ENCODE measurements at regions not wholly inside any gene's neighbourhood (a gene's known extent, or its start where the extent isn't known, plus 50 kb on each side); places are given as distances from the start of the nearest gene placed in this dataset.

DNA sequence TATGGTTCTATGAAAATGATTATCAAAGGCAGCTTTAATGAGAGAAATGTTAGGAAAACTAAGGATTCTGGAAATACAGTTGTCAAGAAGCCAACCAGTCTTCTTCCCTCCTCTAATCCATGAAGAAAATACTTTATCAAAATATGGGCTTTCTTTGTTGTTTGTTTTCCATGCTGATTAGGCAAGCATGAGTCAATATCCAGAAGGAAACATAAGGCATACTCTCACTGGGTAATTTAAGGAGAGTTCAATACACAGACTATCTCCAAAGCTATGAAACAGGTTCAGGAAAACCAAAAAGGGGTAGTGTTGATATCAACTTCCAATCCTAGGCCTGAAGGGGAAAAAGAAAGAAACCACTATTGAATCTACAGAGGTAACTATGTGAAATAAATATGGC, 68.7 kb upstream of the CMC1 start:
- no peaks in the 10 kb centered on the region for H4K20me1 ChIP-seq (replicated peaks; ENCODE audit: control insufficient read depth, insufficient read depth, low read length)
- no peaks in the 10 kb centered on the region for H3K9me1 ChIP-seq (ENCODE audit: control insufficient read depth, insufficient read depth, low read length)
- no peak overlapping the region for H2AFZ ChIP-seq (ENCODE audit: low read depth, low read length)
- POLR2A ChIA-PET: no interaction called here
- no peak overlapping the region for H3K27ac ChIP-seq (ENCODE audit: extremely low read depth, low read depth, low read length)
- no peaks in the 10 kb centered on the region for H3K79me2 ChIP-seq (ENCODE audit: control insufficient read depth, insufficient read depth, low read length)
- BruUV-seq (replicated peaks): no TSS peak
- CTCF ChIA-PET (ENCODE audit: low intra/inter-chr PET ratio): no interaction called here
- H3K27me3 ChIP-seq (ENCODE audit: control insufficient read depth in 2 of 2, insufficient read depth in 2 of 2, low read length in 2 of 2): no peaks in the 10 kb centered on the region
- ATAC-seq (no peak), FAIRE-seq (no peak), DNase-seq (ENCODE audit: extremely low read depth in 1 of 4, low spot score in 3 of 4) (no peak)
- TF ChIP-seq, protein P1, sequence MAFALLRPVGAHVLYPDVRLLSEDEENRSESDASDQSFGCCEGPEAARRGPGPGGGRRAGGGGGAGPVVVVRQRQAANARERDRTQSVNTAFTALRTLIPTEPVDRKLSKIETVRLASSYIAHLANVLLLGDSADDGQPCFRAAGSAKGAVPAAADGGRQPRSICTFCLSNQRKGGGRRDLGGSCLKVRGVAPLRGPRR (CRISPR knock-in tag; IDR thresholded peaks at IDR 0.05): no peak
- no peak for TF ChIP-seq MCM5 (IDR thresholded peaks at IDR 0.05; ENCODE audit: low read depth)
- TF ChIP-seq RBFOX2 (IDR thresholded peaks at IDR 0.05; ENCODE audit: low read depth, low read length): no peak
- TF ChIP-seq, protein P2, sequence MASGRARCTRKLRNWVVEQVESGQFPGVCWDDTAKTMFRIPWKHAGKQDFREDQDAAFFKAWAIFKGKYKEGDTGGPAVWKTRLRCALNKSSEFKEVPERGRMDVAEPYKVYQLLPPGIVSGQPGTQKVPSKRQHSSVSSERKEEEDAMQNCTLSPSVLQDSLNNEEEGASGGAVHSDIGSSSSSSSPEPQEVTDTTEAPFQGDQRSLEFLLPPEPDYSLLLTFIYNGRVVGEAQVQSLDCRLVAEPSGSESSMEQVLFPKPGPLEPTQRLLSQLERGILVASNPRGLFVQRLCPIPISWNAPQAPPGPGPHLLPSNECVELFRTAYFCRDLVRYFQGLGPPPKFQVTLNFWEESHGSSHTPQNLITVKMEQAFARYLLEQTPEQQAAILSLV (tag; IDR thresholded peaks at IDR 0.05): no peak
- no peak for TF ChIP-seq MEF2A (IDR thresholded peaks at IDR 0.05; ENCODE audit: control insufficient read depth, low read depth, low read length)
- no peak for TF ChIP-seq PHF20 (IDR thresholded peaks at IDR 0.05; ENCODE audit: partially characterized antibody)
- H3K4me1 ChIP-seq (replicated peaks in 1 of 2; ENCODE audit: control insufficient read depth in 2 of 2, insufficient read depth in 2 of 2, low read length in 2 of 2): no peaks in the 10 kb centered on the region
- no peaks in the 10 kb centered on the region for H3K36me3 ChIP-seq (ENCODE audit: control insufficient read depth, insufficient read depth, low read length)
- in situ Hi-C loops (cut with MboI) (no loop called here), intact Hi-C loops (cut with micrococcal nuclease) (no loop called here)
- H3K9me3 ChIP-seq (replicated peaks; ENCODE audit: control insufficient read depth, insufficient read depth, low read depth, low read length): no peaks in the 10 kb centered on the region
- no peak overlapping the region for H3K4me3 ChIP-seq
- no peak overlapping the region for H3K4me2 ChIP-seq (ENCODE audit: insufficient read depth, low read length)
- H3K9ac ChIP-seq (ENCODE audit: insufficient read depth in 1 of 2, low read depth in 2 of 2, low read length in 2 of 2): no peak overlapping the region

DNA sequence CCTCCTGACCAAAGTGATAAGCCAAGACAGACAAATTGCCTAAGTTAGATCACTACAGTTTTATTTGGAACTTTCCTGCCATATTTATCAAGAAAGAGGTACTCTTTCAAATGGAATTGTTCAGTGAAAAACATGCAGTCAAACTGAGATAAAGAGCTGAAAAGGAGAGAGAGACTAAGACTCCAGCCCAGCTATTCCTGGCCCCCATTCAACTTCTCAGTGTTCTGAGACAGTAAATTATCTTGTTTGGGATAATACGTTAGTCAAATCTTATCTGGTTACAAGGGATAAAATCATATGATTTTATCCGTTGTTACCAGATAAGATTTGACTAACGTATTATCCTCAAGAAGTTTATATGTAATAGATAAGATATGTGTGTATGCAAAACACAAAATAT, 67.6 kb upstream of the CMC1 start:
- H3K4me3 ChIP-seq: no peak overlapping the region
- intact Hi-C loops (cut with micrococcal nuclease): no loop called here
- no peak overlapping the region for H3K4me2 ChIP-seq (ENCODE audit: insufficient read depth, low read length)
- H3K36me3 ChIP-seq (ENCODE audit: control insufficient read depth, insufficient read depth, low read length): no peaks in the 10 kb centered on the region
- no peaks in the 10 kb centered on the region for H3K9me1 ChIP-seq (ENCODE audit: control insufficient read depth, insufficient read depth, low read length)
- ChIA-PET CTCF (ENCODE audit: low intra/inter-chr PET ratio) (no interaction called here), POLR2A (no interaction called here)
- H3K9me3 ChIP-seq (replicated peaks; ENCODE audit: control insufficient read depth, insufficient read depth, low read depth, low read length): no peaks in the 10 kb centered on the region
- in situ Hi-C loops (cut with MboI): no loop called here
- BruUV-seq (replicated peaks): no TSS peak
- ATAC-seq (no peak), FAIRE-seq (no peak), DNase-seq (ENCODE audit: extremely low read depth in 1 of 4, low spot score in 3 of 4) (no peak)
- no peaks in the 10 kb centered on the region for H3K79me2 ChIP-seq (ENCODE audit: control insufficient read depth, insufficient read depth, low read length)
- no peaks in the 10 kb centered on the region for H3K27me3 ChIP-seq (ENCODE audit: control insufficient read depth in 2 of 2, insufficient read depth in 2 of 2, low read length in 2 of 2)
- H4K20me1 ChIP-seq (replicated peaks; ENCODE audit: control insufficient read depth, insufficient read depth, low read length): no peaks in the 10 kb centered on the region
- TF ChIP-seq HEY1 (CRISPR knock-in tag; IDR thresholded peaks at IDR 0.05; ENCODE audit: borderline replicate concordance) (no peak), PML (IDR thresholded peaks at IDR 0.05; ENCODE audit: low read length) (no peak)
- TF ChIP-seq, protein P3, sequence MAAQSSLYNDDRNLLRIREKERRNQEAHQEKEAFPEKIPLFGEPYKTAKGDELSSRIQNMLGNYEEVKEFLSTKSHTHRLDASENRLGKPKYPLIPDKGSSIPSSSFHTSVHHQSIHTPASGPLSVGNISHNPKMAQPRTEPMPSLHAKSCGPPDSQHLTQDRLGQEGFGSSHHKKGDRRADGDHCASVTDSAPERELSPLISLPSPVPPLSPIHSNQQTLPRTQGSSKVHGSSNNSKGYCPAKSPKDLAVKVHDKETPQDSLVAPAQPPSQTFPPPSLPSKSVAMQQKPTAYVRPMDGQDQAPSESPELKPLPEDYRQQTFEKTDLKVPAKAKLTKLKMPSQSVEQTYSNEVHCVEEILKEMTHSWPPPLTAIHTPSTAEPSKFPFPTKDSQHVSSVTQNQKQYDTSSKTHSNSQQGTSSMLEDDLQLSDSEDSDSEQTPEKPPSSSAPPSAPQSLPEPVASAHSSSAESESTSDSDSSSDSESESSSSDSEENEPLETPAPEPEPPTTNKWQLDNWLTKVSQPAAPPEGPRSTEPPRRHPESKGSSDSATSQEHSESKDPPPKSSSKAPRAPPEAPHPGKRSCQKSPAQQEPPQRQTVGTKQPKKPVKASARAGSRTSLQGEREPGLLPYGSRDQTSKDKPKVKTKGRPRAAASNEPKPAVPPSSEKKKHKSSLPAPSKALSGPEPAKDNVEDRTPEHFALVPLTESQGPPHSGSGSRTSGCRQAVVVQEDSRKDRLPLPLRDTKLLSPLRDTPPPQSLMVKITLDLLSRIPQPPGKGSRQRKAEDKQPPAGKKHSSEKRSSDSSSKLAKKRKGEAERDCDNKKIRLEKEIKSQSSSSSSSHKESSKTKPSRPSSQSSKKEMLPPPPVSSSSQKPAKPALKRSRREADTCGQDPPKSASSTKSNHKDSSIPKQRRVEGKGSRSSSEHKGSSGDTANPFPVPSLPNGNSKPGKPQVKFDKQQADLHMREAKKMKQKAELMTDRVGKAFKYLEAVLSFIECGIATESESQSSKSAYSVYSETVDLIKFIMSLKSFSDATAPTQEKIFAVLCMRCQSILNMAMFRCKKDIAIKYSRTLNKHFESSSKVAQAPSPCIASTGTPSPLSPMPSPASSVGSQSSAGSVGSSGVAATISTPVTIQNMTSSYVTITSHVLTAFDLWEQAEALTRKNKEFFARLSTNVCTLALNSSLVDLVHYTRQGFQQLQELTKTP (IDR thresholded peaks at IDR 0.05; ENCODE audit: low read depth in 1 of 2, partially characterized antibody in 2 of 2): no peak
- TF ChIP-seq, protein P4, sequence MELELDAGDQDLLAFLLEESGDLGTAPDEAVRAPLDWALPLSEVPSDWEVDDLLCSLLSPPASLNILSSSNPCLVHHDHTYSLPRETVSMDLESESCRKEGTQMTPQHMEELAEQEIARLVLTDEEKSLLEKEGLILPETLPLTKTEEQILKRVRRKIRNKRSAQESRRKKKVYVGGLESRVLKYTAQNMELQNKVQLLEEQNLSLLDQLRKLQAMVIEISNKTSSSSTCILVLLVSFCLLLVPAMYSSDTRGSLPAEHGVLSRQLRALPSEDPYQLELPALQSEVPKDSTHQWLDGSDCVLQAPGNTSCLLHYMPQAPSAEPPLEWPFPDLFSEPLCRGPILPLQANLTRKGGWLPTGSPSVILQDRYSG (tag; conservative IDR thresholded peaks at IDR 0.05; ENCODE audit: low read depth): no peak
- H2AFZ ChIP-seq (ENCODE audit: low read depth, low read length): no peak overlapping the region
- H3K9ac ChIP-seq (ENCODE audit: insufficient read depth in 1 of 2, low read depth in 2 of 2, low read length in 2 of 2): no peak overlapping the region
- H3K4me1 ChIP-seq (replicated peaks in 1 of 2; ENCODE audit: control insufficient read depth in 2 of 2, insufficient read depth in 2 of 2, low read length in 2 of 2): no peaks in the 10 kb centered on the region
- H3K27ac ChIP-seq (ENCODE audit: extremely low read depth, low read depth, low read length): no peak overlapping the region
- 4% methylated on average over 3 of the region's 3 CpGs for WGBS (ENCODE audit: insufficient coverage, low coverage, missing lambda C conversion rate)

All from K562 (cell line).